GM18858 (cell line): ENCODE measurements at regions not wholly inside any gene's neighbourhood (a gene's known extent, or its start where the extent isn't known, plus 50 kb on each side); places are given as distances from the start of the nearest gene placed in this dataset.

Source experiments
- ATAC-seq: cut with Tn5 transposase; IDR thresholded peaks from one replicate; pipeline ENCODE4 v1.9.1; 2021; ENCODE audit not compliant: unreplicated experiment

DNA sequence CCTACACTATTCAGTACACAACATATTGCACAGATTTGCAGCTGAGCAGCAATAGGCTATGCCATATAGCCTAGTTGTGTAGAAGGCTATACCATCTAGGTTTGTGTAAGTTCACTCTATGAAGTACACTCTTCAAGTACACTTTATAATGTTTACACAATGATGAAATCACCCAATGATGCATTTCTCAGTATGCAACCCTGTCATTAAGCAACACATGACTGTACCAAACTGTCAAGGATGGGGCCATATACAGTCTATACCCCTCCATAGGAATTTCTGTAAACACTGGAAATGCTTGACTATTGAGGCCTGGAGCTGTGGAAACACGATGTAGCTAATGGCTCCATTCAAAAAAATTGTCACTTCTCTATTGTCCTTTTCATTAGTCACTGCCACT is 535.4 kb downstream of the EPM2A start:
- ATAC-seq, result no peak

DNA sequence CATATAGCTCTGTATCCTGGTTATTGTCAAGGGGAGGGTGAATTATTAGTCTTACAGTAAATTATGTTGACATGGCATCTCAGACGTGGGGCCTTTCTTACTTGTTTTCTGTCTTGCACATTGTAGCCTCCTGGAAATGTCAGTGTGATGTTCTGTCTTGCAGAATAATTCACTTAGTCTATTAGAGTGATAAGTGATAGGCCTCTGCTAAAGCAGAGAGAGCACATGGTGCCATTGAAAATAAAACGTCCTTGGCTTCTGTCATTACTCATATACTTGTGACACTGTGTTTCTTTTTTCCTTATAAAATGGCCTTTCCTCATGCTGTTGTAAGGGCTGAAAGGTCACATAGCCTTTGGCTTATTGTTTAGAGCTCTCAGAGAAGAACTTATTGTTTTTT is 531.0 kb downstream of the EPM2A start:
- no peak for ATAC-seq

- no peak for ATAC-seq
These were observed 528.9 kb downstream of the EPM2A start for GRCh38 chr6:145206247-145206907.

- no peak for ATAC-seq
These were observed 526.8 kb downstream of the EPM2A start for GRCh38 chr6:145208474-145208873.

- ATAC-seq, result no peak
These were observed 526.0 kb downstream of the EPM2A start for GRCh38 chr6:145209272-145209671.

DNA sequence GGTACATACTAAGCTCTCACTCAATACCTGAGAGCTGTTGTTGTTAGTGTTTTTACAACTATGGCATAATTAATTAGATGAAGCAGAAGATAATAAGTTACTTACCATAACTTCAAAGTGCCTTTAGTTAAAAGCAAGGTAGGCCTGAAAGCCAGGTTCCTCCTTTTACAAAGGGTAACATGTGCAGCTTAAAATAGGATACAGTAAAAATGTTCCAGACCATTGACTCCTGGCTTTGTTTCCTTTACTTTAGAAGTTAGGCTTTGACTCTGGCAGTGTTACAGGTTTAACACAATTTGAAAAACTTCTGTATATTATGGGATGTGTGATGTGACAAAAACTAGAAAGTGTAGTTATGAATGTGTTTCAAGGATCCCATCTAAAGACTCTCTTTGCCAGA is 522.5 kb downstream of the EPM2A start:
- peak; percentile 29 for ATAC-seq

DNA sequence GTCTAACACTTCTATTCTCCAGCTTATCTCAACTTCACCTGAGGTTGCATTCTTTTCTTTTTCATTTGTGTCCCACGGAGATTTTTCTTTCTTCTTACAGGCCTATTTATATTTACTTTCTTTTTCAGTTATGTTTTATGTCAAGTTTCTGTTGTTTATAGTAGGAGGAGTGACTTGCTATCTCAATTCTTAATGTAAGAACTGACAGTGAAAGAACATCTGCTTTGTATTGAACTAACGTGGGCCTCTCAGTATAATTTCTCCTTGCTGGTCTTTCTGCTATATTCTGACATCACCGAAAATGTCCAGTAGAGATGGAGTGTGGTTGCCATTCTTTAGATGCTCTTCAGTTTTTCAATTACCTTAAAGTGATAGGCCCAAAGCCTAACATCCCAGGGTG is 521.7 kb downstream of the EPM2A start:
- peak; percentile 89 for ATAC-seq

GRCh38 chr6:145214570-145214969 is 520.8 kb downstream of the EPM2A start:
- ATAC-seq, result no peak

GRCh38 chr6:145224450-145224849 is 510.9 kb downstream of the EPM2A start:
- ATAC-seq, result no peak

DNA sequence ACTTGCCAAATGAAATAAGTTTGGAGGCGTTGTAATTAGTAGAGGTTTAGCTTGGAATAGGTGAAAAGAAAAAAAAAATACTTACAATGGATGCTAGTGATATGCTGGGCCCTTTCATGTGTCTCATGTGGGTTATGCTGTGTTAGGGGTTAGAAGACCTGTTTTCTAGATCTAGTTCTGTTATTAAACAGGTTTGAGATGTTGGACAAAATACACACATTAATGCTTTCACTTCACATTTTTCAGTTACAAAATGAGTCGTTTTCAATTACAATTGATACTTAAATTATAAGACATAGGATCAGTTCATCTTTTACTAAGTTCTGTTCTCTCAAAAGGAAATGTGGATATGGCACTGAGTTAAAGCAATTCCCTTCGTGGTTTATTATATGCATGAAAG is 509.8 kb downstream of the EPM2A start:
- no peak for ATAC-seq

DNA sequence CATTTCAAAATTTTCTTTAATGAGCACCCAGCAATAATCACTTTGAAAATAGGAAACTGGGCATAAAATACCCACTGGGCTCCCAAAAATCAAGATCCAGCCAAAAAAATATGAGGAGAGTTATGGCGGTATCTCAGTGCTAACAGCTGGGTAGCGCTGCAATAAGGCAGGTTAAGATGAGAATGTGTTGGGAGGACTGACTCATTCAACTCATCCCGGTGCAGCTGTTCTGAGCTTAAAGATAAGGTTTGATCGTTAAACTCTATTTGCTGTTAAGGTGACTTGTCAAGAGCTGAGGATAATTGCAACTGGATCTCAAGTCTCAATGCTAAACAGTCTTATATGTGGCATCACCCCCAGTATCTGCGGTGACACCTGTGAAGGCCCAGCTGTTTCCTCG is 507.7 kb downstream of the EPM2A start:
- no peak for ATAC-seq

DNA sequence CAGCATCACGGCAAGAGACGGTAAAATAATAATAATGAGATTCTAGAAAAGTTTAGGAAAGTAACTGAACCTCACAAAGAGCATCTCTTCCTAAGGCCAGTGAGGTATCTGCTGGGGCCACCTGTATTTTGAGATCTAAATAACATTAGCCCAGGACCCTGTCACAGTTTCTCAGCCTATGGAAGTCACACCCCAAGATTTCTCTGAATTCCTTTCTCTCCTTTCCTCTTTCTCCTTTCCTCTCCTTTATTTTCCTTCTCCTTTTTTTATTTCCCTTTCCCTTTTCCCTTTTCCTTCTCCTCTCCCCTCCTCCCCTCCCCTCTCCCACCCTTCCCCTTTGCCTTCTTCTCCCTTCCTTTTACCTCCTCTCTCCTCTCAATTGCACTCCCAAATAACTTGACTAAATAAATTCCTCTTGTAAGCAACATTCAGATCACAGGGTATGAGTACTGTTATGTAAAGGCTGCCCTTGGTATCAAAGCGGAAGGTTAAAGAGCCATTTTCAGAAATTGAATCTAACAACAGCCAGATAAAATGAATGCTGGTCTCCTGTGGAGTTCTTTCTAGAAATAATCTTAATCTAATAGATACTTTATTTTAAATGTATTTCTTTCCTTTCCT is 506.2 kb downstream of the EPM2A start:
- ATAC-seq, result no peak

GRCh38 chr6:145233955-145234354 is 501.4 kb downstream of the EPM2A start:
- no peak for ATAC-seq

GRCh38 chr6:145235207-145235606 is 500.1 kb downstream of the EPM2A start:
- no peak for ATAC-seq

- ATAC-seq, result no peak
These were observed 496.5 kb downstream of the EPM2A start for GRCh38 chr6:145238787-145239186.

GRCh38 chr6:145241039-145241438 is 494.3 kb downstream of the EPM2A start:
- ATAC-seq, result no peak

DNA sequence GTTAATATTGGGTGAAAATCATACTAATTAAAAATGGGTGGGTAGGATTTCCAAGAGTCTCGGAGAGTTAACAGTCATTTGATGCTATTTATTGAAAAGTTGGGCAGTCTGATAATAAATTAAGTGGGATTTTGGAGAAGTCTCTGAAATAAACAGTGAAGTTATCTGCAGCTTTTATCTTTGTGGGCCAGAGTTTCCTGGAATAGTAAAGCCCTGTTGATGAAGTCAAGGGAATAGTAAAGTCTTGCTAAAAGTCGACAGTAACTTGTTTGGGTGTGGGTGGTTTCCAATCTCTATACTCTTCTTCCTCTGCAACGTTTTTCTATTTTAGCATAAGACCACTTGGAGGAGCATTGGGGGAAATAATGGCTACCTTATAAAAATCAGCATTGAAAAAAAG is 493.6 kb downstream of the EPM2A start:
- ATAC-seq, result no peak

GRCh38 chr6:145244349-145245100 is 490.8 kb downstream of the EPM2A start:
- no peak for ATAC-seq

DNA sequence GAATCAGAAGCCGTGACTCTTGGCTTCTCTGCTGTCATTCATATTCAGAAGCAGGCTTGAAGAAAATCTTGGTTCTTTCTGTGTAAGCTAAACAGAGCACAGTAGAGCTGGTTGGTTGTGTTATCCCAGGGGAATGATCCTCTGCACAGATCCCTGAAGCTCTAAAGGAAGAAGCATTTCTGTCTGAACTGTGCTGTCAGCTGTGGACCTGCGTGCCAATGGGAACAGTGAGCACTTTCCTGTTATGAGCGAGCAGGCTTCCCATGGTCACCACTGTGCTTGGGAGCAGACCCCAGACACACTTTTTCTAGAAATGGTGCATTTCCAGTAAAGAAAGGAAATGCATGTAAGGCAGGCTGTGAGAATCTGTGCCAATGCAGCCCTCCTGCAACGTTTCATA is 490.2 kb downstream of the EPM2A start:
- no peak for ATAC-seq

GRCh38 chr6:145247692-145248419 is 487.5 kb downstream of the EPM2A start:
- no peak for ATAC-seq

DNA sequence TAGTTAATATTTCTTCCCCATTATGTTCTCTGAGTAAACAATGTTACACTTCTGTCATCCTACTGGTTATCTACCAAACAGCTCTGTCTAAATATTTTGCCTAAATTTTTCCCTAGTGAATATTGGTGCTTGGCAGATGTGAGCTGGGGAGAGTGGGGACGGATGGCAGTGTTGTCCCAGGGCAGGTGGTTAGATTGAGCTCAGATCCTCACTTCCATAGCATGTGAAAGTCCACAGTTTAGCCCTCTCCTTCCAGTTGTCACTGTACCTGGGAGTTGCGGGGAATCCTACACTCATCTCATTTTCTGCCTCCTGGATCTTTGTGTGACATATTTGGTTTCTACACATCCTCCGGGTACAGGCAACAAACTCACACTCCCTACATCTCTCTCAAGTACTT is 484.9 kb downstream of the EPM2A start:
- ATAC-seq, result no peak

GRCh38 chr6:145252737-145253136 is 482.6 kb downstream of the EPM2A start:
- ATAC-seq, result no peak
